HG03521 (cell line): ENCODE measurements at regions not wholly inside any gene's neighbourhood (a gene's known extent, or its start where the extent isn't known, plus 50 kb on each side); places are given as distances from the start of the nearest gene placed in this dataset.

Source experiments
- ATAC-seq: cut with Tn5 transposase; IDR thresholded peaks from one replicate; pipeline ENCODE4 v1.9.1; 2021; ENCODE audit warnings: mild to moderate bottlenecking, moderate library complexity; ENCODE audit not compliant: unreplicated experiment

- ATAC-seq = no peak
Observed at GRCh38 chr12:46472144-46472705, 99.7 kb upstream of the SLC38A2 start.

GRCh38 chr12:46471404-46471803 lies 98.8 kb upstream of the SLC38A2 start:
- no peak for ATAC-seq

- no peak for ATAC-seq
Observed at GRCh38 chr12:46470975-46471374, 98.4 kb upstream of the SLC38A2 start.

- peak; percentile 55 for ATAC-seq
Observed at GRCh38 chr12:46470036-46470627, 97.6 kb upstream of the SLC38A2 start.

- no peak for ATAC-seq
Observed at GRCh38 chr12:46468813-46469212, 96.2 kb upstream of the SLC38A2 start.

- no peak for ATAC-seq
Observed at GRCh38 chr12:46468160-46468559, 95.6 kb upstream of the SLC38A2 start.

- ATAC-seq = no peak
Observed at GRCh38 chr12:46465307-46465706, 92.7 kb upstream of the SLC38A2 start.

- ATAC-seq = no peak
Observed at GRCh38 chr12:46464863-46465262, 92.3 kb upstream of the SLC38A2 start.

GRCh38 chr12:46462641-46463355 lies 90.2 kb upstream of the SLC38A2 start:
- ATAC-seq = no peak

GRCh38 chr12:46461907-46462640 lies 89.5 kb upstream of the SLC38A2 start:
- no peak for ATAC-seq

GRCh38 chr12:46461459-46461858 lies 88.9 kb upstream of the SLC38A2 start:
- ATAC-seq = no peak

GRCh38 chr12:46460682-46461210 lies 88.2 kb upstream of the SLC38A2 start:
- ATAC-seq = no peak

- ATAC-seq = no peak
Observed at GRCh38 chr12:46459861-46460545, 87.4 kb upstream of the SLC38A2 start.

GRCh38 chr12:46459111-46459510 lies 86.5 kb upstream of the SLC38A2 start:
- ATAC-seq = no peak

GRCh38 chr12:46458500-46459102 lies 86.0 kb upstream of the SLC38A2 start:
- no peak for ATAC-seq

- no peak for ATAC-seq
Observed at GRCh38 chr12:46457958-46458357, 85.4 kb upstream of the SLC38A2 start.

GRCh38 chr12:46456356-46457334 lies 84.1 kb upstream of the SLC38A2 start:
- ATAC-seq = no peak

GRCh38 chr12:46455648-46456352 lies 83.2 kb upstream of the SLC38A2 start:
- ATAC-seq = no peak

GRCh38 chr12:46454981-46455380 lies 82.4 kb upstream of the SLC38A2 start:
- no peak for ATAC-seq
